HG02588 (cell line): ENCODE measurements at regions not wholly inside any gene's neighbourhood (a gene's known extent, or its start where the extent isn't known, plus 50 kb on each side); places are given as distances from the start of the nearest gene placed in this dataset.
"Not testable (repeated sequence)": the region's sequence is repeated elsewhere in the genome, so short reads cannot be mapped to it uniquely, and the experiment has no call there.

Source experiments
- ATAC-seq: cut with Tn5 transposase; IDR thresholded peaks from one replicate; pipeline ENCODE4 v1.9.1; 2021; ENCODE audit warnings: mild to moderate bottlenecking, moderate library complexity; ENCODE audit not compliant: unreplicated experiment

DNA sequence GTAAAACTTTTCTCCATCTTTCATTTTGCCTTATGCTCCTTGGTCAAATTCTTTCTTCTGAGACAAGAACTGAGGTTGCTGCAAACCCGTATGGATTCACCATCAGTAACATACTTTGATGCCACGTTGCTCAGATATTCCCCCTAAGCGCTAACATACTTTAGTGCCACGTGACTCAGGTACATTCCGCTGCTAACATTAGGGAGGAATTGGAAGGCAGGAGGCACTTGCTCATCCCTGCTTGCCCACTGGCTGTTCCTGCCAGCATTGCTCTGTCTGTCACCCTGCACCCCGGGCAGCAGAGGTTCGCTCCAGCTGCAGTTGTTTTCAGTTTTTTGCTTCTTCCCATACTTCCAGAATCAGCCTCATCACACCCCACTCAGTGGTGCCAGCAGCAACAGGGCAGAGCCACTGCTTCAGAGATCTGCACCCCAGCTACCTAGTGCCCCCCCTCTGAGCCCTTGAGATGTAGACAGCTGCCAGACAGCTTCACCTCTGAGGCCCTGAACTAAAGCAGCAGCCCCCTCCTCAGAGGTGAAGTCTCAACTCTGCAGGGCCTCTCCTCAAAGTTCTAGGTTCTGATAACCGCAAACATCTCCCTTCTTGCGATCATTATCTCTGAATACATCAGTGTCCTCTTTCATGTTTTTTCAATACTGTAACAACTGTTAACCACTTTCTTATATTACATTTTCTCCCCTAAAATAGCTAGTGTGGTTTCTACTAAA is 228.0 kb upstream of the KIF2A start:
- no peak for ATAC-seq

DNA sequence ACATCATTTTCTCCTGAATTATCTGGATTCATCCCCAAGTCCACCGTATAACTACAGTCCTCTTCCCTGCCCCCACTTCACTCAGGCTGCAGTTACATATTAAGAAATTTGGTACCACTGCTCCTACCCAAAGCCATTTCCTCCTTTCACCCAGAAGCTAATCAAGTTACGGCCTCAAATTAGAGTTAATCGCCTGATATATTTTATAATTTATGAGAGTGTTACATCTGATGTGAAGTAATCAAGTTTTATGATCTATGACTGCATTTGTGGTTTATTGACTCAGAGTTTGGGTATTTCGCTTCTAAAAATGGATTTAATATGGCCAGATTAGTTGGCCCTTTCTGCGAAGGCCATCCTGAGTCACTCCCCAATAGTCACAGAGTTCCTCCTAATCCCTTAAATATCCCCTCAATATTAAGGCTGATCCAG is 223.6 kb upstream of the KIF2A start:
- ATAC-seq, result no peak

DNA sequence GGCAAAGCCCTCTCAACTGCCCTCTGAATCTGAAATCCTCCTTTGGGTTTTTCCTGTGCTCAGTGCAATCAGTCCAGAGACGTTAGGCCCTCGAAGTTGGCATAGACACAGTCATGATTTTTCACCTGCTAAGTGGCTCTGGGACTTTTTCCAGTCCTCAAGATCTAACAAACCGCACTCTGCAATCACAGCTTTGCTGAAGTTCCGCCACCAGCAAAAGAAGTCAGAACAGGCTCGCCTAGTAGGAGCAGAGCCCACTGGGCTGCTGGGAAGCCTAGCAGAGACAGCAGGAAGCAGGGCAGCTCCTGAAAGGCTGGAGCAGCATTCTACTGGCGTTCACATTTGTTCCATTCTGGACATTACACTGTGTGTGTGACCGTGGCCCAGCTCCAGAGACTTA is 222.8 kb upstream of the KIF2A start:
- ATAC-seq, result no peak

DNA sequence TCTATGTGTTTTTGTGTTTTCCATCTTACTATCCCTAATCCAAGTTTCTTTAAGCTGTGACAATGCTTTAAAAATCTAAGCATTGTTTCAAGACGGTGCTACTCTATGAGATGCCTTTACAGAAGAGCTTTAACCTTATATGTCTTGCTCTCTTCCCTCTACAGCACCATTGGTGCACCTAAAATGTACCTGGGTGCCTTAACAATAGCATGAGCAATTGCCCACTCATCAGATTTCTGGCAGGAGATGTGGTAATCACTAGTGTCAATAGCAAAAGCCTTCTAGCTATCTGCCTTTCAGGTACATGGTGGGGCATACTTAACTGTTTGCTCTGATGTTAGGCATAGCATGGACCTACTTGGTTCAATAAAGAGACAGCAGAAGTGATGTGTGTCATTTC is 222.3 kb upstream of the KIF2A start:
- no peak for ATAC-seq

DNA sequence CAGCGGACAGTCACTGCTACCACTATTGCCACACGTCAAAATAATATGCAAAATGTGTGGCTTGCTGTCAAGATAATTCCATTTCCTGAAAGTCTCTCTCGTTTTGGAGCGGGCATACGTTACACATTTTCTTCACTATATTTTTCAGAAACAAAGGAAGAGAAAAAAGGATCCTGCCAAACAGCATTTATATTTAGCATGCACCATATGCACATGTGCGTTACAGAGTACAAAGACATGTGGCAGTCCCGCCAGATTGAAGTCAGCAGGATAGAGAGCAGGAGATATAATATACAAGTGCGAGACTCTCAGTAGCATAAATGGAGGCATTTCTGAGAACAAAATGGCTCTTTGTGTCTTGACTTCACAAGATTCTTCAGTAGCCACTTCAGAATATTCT is 221.6 kb upstream of the KIF2A start:
- ATAC-seq, result no peak

DNA sequence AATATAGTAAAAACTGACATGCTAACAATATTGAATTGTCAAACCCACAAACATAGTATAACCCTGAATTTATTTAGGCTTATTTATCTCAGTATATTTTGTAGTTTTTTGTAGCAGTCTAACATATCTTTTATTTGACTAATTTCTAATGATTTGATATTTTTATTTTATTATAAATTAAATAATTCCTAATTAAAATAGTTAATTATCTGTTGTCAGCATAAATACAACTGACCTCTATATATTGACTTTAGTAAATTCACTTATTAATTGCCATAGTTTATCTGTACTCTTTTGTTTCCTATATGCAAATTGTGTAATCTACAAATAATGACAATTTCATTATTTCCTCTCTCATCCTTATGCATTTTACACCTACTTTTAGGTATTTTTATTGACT is 215.1 kb upstream of the KIF2A start:
- ATAC-seq, result no peak

DNA sequence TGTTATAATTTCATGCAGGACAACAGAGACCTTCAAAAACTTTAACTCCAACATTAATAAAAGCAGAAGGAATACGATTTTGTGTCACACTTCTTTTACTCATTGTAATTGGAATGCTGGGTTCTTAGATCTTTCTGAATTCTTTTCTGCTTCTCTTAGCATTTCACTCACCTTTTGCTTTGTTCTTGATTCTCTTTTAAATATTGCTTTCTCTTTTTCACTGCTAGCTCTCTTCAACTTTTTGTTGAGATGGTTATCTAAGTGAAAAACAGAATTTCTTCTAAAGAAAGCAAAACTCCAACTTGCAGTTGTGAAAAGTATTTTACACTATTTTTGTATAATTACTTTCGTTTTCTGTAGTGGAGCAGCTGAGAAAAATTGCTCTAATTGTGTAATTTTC is 212.6 kb upstream of the KIF2A start:
- ATAC-seq, result no peak

DNA sequence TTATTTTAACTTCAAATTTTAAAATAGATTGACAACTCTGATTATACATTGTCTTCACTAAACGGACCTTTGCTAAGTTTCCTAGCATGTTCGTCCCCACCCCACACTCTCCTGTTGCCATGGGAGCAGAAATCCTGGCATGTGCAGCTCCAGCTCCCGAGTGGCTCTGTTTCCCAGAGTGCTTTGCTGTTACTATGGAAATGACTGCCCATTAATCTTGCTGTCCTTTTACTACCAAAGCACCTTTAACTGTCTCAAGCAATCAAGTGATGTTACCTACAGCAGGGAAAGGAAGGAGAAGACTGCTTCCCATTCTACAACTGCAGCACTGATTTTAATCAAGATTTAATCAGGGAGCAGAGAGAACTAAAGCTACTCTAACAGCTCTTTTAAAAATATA is 212.0 kb upstream of the KIF2A start:
- no peak for ATAC-seq

DNA sequence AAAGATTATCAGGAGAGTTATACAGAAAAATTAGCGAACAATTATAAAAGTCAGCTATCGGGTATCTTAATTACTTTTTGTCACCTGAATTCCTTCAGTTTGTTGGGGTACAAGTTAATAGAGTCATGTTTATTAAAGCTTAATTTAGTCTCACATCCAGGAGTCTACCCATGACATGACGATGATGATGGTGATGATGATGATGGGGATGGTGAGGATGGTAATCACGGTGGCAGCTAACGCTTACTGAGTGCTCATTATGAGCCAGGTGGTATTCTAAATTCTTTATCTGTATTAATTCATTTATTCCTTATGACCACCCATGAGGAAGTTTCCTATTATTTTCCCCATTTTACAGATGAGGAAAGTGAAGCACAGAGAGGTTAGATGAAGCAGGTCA is 208.6 kb upstream of the KIF2A start:
- ATAC-seq, result no peak

DNA sequence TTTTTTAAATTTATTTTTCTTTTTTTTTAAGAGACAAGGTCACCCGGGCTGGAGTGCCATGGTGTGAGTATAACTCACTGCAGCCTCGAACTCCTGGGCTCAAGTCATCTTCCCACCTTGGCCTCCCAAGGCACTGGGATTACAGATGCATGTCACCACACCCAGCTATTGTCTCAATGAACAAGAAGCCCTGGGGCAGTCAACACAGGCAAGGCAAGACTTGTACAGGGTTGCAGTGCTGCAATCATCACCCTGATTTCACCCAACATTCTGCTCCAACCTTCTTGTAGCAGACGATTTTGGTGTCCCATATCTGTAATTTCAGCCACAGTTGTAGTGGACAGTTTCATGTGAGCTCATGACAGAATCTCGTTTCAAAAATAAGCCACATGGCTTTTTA is 205.8 kb upstream of the KIF2A start:
- ATAC-seq, result no peak

DNA sequence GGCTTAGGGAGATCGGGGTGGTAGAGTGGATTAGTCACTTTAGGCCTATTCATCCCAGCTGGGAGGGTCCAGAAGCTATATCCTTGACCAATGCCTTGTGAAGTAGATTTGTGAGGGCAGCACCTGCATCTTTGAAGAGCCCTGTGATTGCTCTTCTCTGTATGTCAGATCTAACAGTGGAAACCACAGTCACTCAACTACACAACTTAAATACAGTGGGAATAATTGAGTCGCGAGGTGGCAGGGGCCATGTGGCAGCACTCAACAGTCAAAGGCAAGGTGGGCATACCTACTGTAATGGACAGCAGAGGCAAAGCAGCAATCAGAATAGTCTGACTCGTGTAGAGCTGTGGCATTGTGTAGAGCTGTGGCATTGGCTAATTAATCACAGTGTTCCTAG is 202.1 kb upstream of the KIF2A start:
- ATAC-seq, result not testable (repeated sequence)

DNA sequence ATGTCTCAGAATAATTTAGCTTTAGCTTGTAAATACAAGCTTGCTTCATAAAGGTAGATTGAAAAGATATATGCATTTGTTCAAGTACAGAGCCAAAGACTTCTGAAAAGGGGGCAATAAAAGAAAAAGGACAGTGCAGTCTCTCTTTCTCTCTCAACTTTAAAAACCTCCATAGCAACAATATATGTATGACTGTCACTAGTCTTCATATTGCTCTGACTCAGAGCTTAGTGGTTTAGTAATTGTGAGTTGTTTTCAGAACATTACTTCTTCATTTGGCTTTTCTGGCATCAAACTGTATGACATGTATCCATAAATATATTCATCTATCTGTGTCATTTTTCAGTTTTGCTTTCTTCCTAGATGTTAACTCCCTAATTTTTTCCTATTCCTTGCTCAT is 194.6 kb upstream of the KIF2A start:
- no peak for ATAC-seq

DNA sequence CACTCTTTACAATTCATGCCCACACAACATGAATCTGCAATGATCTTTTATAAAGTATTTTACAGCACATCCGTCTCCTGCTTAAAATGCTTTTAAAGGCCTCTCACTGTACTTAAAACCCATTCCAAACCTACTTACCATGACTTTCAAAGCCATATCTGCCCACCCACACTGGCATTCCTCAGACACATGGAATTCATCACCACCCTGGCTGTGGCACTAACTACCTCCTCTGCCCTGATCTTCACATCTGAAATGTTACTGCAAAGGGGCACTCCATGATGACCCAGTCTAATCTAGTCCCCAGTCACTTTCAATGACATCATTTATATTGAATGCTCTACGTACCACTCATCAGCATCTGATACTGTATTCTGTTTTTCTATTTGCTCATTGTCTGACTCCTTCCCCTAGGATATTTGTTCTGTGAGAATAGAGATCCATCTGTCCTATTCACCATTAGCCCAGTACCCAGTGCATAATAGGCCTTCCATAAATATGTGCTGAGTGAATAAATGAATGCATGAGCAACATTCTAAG is 193.2 kb upstream of the KIF2A start:
- no peak for ATAC-seq

DNA sequence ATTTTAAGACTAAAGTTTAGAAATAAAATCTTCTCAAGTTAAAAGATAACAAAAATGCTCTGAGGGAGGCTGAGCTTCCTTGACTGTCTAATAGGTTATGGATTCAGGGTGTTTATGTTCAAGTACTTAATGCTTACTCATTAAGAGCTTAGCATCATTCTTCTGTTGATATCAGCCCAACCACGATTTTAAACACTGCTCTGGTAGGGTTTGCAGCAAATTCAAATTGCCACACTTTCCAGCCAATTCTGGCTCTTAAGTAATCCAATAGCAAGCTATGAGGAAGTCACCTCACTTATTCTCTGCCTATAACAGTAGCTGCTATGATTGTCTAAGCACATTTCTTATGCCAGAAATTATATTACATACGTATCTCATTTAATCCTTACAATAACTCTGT is 191.0 kb upstream of the KIF2A start:
- no peak for ATAC-seq

DNA sequence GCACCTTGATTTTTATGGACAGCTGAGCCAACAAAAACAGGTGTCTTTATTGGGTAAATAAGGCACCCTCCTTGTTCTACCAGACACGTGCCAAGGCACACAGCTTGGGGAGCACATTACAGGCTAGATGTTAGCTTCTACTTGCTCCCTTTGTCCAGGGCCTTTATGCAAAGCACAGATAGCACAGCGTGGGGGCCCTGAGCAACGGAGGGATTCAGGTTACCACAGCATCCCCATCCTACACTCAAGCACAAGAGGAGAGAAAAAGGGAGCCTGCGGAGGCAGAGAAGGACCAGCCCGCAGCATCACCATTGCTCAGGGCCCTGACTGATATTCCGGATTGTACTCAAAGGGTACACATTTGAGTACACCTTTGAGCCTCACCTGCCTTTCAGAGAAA is 181.7 kb upstream of the KIF2A start:
- no peak for ATAC-seq

DNA sequence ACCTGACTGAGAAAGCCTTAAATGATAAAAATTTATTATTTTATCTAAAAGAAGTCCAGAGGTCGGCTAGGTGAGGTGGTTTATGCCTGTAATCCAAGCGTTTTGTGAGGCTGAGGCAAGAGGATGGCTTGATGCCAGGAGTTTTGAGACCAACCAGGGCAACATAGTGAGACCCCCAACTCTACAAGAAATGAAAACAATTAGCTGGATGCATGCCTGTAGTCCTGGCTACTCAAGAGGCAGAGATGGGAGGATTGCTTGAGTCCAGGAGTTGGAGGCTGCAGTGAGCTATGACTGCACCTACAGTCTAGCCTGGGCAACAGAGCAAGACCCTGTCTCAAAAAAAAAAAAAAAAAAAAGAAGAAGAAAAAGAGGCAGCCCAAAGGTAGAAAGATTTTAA is 179.9 kb upstream of the KIF2A start:
- ATAC-seq, result no peak

DNA sequence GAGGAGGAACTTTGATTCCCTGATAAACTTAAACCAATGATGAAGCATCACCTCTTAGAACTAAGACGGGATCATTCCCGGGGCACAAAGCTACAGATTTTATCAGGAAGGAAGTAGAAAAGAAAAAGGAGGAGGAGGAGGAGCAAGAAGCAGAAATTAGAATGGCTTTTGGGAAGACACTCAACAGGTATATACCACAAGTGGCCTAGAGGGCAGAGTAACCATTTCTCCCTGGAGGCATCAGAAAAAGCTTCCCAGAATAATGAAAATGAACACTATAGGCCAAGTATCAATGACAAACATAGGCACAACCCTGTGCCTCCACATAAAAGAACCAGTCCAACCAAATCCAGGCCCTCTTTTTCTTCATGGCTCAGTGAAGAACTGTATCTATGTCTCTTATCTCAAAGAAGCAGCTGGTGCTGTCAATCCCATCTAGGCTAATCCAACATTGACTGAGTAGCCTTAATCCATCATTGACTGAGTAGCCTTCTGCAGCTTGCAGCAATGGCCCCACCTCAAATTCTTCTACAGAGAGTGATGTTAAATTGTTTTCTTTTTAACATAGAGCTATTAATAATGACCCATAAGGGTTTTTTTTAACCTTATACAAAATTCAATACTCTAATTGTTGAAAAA is 178.8 kb upstream of the KIF2A start:
- no peak for ATAC-seq

DNA sequence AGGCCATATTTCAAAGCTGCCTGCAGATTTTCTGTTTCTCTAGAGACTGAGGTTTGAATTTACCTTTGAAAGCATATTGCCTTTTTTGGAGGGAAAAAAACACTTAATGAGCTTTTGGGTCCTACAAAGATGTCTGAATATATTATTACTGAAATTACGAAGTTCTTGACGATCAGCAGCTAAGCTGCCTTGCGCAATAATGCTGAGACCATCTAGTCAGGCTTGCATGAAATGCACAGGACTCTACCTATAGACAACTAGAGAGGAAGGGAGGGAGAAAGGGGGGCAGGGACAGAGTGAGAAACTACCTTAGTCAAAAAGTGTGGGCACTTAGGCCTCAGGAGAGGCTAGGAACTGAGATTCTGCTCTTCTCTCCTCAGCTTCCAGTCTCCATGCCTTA is 175.9 kb upstream of the KIF2A start:
- ATAC-seq, result no peak

DNA sequence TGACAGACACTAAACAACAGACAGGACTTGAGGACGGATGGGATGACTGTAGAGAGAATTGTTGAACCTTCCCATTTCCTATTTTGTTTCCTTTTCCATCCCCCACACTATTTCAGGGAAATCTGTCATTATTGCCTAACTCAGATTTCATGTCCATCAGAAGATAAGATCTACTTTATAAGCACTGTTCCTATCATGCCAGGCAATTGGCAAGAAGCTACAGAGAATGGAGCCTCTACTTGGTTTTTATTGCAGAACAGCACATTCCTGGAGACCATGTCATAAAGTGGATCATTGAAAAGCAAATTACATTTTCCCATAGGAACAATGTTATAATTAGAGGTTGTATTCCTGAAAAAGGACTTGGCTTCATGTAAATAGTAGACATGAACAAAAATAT is 173.7 kb upstream of the KIF2A start:
- no peak for ATAC-seq

DNA sequence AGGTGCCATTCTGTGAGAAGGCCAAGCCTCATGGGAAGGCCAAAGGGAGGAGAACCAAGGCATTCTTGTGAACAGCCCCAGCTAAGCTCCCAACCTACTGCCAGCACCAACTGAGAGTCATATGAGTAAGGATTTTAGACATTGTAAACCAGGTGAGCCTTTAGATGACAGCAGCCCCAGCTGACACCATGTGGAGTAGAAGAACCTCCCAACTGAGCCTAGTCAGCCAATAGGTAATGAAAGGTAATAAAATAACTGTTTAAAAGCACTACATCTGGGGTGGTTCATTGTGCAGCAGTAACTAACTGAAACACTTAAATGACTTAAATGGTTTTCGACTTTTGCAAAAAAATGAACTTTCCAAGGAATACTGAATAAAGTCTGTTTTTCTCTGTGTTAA is 172.6 kb upstream of the KIF2A start:
- ATAC-seq, result no peak

DNA sequence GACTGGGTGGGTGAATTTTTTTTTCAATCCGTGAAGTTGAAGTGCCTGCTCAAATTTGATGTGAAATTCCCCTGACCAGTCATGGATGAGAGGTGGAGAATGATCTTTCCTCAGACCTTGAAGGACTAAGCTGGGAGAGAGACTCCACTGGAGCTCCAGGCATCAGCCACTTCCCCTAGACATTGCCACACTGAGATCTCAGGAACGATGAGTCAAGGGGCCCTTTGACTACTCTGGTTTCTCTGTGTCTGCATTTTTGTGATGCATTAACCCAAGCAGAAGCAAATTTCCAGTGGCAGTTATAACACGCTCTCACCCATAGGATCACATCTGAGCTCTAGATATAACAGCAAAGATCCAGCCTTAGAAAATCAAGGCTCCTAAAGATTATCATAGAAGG is 171.2 kb upstream of the KIF2A start:
- ATAC-seq, result no peak

DNA sequence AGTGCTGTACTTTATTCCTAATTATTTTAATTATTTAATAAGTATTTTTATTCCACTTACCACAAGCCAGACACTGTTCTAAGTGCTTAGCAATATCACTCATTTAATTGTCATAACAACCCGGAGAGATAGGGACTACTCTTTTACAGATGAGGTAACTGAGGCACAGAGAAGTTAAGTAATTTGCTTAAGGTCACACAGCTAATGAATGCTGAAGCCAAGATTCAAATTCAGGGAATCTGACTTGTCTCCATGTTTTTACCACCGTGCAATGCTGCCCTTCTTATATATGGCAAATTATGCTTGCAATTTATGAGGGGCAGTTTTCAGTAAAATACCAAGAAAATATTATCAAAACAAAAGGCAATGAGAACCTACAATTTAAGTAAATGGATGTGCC is 168.4 kb upstream of the KIF2A start:
- ATAC-seq, result no peak

DNA sequence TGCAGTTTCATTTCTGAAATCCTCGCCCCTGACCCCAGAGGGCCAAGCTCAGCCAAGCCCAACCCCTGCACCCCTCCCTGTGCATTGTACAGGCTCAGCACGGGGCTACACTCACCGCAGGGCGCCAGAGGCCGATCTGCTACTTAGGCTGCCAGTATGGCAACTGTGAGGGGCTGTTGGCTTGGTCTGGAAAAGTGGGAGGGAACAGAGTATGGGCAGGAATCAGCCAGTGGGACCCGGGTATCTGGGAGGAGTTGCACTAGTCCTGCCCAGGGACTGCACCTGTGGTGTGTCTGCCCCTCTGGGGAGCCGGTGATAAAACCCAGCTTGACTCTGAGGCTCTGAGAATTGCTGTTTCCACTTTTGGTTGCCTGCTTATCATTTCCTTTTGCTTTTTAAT is 167.4 kb upstream of the KIF2A start:
- no peak for ATAC-seq
